Coronary artery (tissue), 2 donors: ENCODE measurements at regions not wholly inside any gene's neighbourhood (a gene's known extent, or its start where the extent isn't known, plus 50 kb on each side); places are given as distances from the start of the nearest gene placed in this dataset.

Source experiments
- DNase-seq: peaks from one replicate; pipeline ENCODE4 v3.0.0-alpha.2; 2017; ENCODE audit warnings: low spot score
- H3K27ac ChIP-seq, 2 donors: fragments of 200-600 bp; sonication (generic); one replicate each; pipeline ENCODE4 v1.5.1; 2016 to 2019
- H3K4me3 ChIP-seq: fragments of 200-600 bp; sonication (generic); 2 replicates; pipeline ENCODE4 v1.5.1; 2016; ENCODE audit warnings: mild to moderate bottlenecking, moderate library complexity
- TF ChIP-seq, protein P1 (sequence below): fragments of 200-600 bp; sonication (generic); IDR thresholded peaks from one replicate; pipeline ENCODE4 v1.5.1; 2019; ENCODE audit warnings: antibody characterized with exemption

DNA sequence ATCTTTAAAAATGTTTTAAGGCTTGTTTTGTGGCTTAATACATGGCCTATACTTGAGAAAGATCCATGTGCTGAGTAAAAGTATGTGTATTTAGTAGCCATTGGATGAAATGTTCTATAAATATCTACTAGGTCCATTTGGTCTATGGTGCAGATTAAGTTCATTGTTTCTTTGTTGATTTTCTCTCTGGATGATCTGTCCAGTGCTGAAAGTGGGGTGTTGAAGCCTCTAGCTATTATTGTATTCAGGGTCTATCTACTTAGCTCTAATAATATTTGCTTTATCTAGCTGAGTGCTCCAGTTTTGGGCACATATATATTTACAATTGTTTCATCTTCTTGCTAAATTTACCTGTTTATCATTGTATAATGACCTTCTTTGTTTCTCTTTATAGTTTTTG, 272.2 kb upstream of the NR4A3 start:
- no peak for DNase-seq
- Histone ChIP-seq H3K4me3 (no peak overlapping the region), H3K27ac (no peak overlapping the region)
- TF ChIP-seq, protein P1, sequence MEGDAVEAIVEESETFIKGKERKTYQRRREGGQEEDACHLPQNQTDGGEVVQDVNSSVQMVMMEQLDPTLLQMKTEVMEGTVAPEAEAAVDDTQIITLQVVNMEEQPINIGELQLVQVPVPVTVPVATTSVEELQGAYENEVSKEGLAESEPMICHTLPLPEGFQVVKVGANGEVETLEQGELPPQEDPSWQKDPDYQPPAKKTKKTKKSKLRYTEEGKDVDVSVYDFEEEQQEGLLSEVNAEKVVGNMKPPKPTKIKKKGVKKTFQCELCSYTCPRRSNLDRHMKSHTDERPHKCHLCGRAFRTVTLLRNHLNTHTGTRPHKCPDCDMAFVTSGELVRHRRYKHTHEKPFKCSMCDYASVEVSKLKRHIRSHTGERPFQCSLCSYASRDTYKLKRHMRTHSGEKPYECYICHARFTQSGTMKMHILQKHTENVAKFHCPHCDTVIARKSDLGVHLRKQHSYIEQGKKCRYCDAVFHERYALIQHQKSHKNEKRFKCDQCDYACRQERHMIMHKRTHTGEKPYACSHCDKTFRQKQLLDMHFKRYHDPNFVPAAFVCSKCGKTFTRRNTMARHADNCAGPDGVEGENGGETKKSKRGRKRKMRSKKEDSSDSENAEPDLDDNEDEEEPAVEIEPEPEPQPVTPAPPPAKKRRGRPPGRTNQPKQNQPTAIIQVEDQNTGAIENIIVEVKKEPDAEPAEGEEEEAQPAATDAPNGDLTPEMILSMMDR, result no peak

DNA sequence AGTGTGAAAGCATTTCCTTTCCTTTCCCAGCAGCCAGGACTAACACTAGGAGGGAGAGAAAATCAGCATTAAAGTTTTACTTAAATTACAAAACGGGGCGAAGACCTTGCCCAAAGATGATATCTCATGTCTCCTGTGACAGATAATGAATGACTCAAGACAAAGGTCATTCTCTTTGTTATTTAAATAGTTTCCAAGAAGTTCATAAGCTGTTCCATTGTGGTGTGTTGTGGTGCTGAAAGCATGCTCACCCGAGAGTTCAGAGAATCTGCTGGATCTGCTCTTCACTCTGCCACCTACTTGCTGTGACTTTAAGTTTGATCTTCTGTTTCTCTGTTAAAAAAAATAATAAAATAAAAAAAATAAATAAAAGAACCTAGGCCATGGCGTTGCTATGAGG, 265.9 kb upstream of the NR4A3 start:
- no peak for DNase-seq
- TF ChIP-seq, protein P1, result no peak
- no peak overlapping the region for H3K4me3 ChIP-seq
- no peak overlapping the region for H3K27ac ChIP-seq

DNA sequence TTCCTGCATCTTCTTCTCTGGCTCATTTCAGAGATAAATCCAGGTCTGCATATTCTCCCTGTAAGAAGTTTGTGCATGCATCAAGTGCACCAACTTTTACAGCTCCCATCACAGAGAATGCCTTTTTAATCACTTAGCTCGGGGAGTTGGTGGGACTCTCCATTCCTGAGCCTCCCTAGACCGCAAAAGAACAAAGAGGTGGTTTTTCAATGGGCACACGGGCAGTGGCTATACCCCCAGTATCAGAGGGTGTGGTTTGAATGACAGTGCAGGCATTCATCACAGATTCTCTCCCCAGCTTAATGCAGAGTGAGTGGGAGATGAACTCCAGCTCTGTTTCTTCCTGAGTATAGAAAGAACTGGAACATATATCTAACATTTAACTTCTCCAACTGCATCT, 264.7 kb upstream of the NR4A3 start:
- Histone ChIP-seq H3K4me3 (no peak overlapping the region), H3K27ac (no peak overlapping the region)
- no peak for DNase-seq
- TF ChIP-seq, protein P1, result no peak

DNA sequence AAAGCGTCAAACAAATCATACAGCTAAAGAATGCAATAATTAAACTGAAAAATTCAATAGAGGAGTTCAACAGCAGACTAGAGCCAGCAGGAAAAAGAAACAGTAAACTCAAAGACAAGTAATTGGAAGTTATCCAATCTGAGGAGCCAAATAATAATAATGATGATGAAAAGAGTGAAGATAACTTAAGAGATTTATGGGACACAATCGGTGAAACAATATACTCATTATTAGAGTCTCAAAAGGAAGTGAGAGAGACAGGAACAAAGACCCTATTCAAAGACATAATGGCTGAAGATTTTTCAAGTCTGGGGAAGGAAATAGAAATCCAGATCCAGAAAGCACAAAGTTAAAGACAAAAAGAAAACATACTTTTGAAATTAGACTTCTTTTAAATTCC, 263.9 kb upstream of the NR4A3 start:
- H3K4me3 ChIP-seq, result no peak overlapping the region
- TF ChIP-seq, protein P1, result no peak
- no peak for DNase-seq
- no peak overlapping the region for H3K27ac ChIP-seq

DNA sequence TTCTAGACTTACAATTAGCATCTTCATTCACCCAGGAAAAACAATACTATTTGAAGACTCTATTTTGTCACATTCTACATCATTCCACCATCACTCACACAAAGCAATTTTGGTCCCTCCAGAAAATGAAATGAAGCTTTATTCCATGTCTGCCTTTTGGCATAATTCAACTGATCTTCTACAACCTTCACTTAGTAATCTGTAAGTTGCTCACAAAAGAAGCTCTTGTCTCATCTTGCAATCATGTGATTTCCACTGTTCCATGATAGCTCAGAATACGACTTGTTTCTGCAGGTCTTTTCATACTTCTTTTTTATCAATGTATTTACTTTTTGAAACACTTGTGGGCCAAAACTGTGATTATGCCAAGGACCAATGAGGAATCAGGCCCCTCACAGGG, 261.9 kb upstream of the NR4A3 start:
- no peak overlapping the region for H3K27ac ChIP-seq
- no peak overlapping the region for H3K4me3 ChIP-seq
- TF ChIP-seq, protein P1, result no peak
- DNase-seq, result no peak

DNA sequence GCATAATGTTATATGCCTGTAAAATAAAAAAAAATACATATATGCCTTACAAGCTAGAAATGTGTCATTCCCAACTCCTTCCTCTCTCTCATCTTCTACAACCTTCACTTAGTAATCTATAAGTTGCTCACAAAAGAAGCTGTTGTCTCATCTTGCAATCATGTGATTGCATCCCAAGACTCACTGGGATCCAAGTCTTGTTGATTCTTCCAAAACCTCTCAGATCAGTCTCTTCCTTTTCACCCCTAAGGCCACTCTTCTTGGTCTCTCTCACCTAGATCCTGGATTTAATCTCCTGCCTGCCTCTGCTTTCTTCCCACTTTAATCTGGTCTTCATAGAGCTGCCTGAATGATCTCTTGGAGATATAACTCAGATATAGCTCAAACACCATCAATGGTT, 261.1 kb upstream of the NR4A3 start:
- TF ChIP-seq, protein P1, result no peak
- no peak overlapping the region for H3K4me3 ChIP-seq
- H3K27ac ChIP-seq, result no peak overlapping the region
- DNase-seq, result no peak

DNA sequence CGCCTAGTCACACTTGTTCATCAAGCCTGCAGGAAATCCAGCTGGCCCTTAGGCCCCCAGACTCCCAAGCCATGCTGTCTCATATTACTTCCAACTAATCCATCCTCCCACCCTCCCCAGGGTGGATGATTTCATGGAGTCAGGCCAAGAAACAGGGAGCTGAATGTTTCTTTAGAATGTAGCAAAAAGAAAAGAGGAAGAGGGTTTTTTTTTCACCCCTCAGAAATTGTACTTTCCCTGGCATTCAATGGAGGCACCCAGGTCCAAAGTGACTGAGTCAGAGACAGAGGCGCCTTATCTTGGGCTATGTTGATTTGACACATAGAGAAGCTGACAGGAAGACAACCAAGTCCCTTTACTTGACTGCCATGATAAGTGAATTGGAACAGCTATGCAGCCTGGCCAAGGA, 260.2 kb upstream of the NR4A3 start:
- Histone ChIP-seq H3K27ac (no peak overlapping the region), H3K4me3 (no peak overlapping the region)
- DNase-seq, result no peak
- TF ChIP-seq, protein P1, result no peak
